HL-60/S4 (cell line): ENCODE measurements at regions not wholly inside any gene's neighbourhood (a gene's known extent, or its start where the extent isn't known, plus 50 kb on each side); places are given as distances from the start of the nearest gene placed in this dataset.
"Not testable (repeated sequence)": the region's sequence is repeated elsewhere in the genome, so short reads cannot be mapped to it uniquely, and the experiment has no call there.

Source experiments
- in situ Hi-C: fragments of 300-500 bp; cut with MboI; formaldehyde crosslinking; loops from 2 replicates; pipeline ENCODE4 v1.14.3; 2022; ENCODE audit warnings: low sequenced_read_pairs

- in situ Hi-C loops, result no loop called here
These were observed 163.2 kb downstream of the DKK1 start for GRCh38 chr10:52477305-52477704.

GRCh38 chr10:52479567-52479966 is 165.5 kb downstream of the DKK1 start:
- in situ Hi-C loops, result no loop called here

GRCh38 chr10:52481986-52482555 is 168.0 kb downstream of the DKK1 start:
- in situ Hi-C loops, result no loop called here

- in situ Hi-C loops, result no loop called here
These were observed 169.5 kb downstream of the DKK1 start for GRCh38 chr10:52483587-52483986.

- in situ Hi-C loops, result no loop called here
These were observed 170.4 kb downstream of the DKK1 start for GRCh38 chr10:52484206-52485065.

- in situ Hi-C loops, result no loop called here
These were observed 171.4 kb downstream of the DKK1 start for GRCh38 chr10:52485462-52485861.

- in situ Hi-C loops, result no loop called here
These were observed 172.9 kb downstream of the DKK1 start for GRCh38 chr10:52486840-52487611.

GRCh38 chr10:52488606-52489485 is 174.8 kb downstream of the DKK1 start:
- in situ Hi-C loops, result no loop called here

GRCh38 chr10:52491246-52491995 is 177.3 kb downstream of the DKK1 start:
- in situ Hi-C loops, result no loop called here

- in situ Hi-C loops, result no loop called here
These were observed 185.2 kb downstream of the DKK1 start for GRCh38 chr10:52499281-52499680.

GRCh38 chr10:52500476-52500875 is 186.4 kb downstream of the DKK1 start:
- in situ Hi-C loops, result no loop called here

- in situ Hi-C loops, result no loop called here
These were observed 188.2 kb downstream of the DKK1 start for GRCh38 chr10:52502237-52502636.

GRCh38 chr10:52505341-52505740 is 191.3 kb downstream of the DKK1 start:
- in situ Hi-C loops, result not testable (repeated sequence)

- in situ Hi-C loops, result no loop called here
These were observed 200.4 kb downstream of the DKK1 start for GRCh38 chr10:52514481-52514880.

- in situ Hi-C loops, result no loop called here
These were observed 202.9 kb downstream of the DKK1 start for GRCh38 chr10:52517012-52517411.

- in situ Hi-C loops, result no loop called here
These were observed 209.6 kb downstream of the DKK1 start for GRCh38 chr10:52523696-52524095.

GRCh38 chr10:52525761-52526160 is 211.7 kb downstream of the DKK1 start:
- in situ Hi-C loops, result no loop called here

- in situ Hi-C loops, result no loop called here
These were observed 212.3 kb downstream of the DKK1 start for GRCh38 chr10:52526251-52526823.

- in situ Hi-C loops, result no loop called here
These were observed 218.7 kb downstream of the DKK1 start for GRCh38 chr10:52532650-52533290.
